A549 (cell line): ENCODE measurements at regions not wholly inside any gene's neighbourhood (a gene's known extent, or its start where the extent isn't known, plus 50 kb on each side); places are given as distances from the start of the nearest gene placed in this dataset.

Experiments used
- CBX8 ChIP-seq: fragments of 200-600 bp; sonication (generic); IDR thresholded peaks from 2 replicates; pipeline ENCODE4 v1.6.1; 2016
- CTCF ChIP-seq: fragments of >200 bp; sonication (Bioruptor Twin); formaldehyde crosslinking; IDR thresholded peaks from 3 replicates; pipeline ENCODE4 v1.5.1; 2016
- FOSL2 ChIP-seq, 2 experiments: fragments of 450-650 bp in 1 of 2; fragments of >200 bp in 1 of 2; sonication (Bioruptor Twin) in 1 of 2; formaldehyde crosslinking; IDR thresholded peaks; 2 replicates each; pipeline versions ENCODE4 v1.5.0 to v1.6.1; 2016 to 2020; ENCODE audit warnings: mild to moderate bottlenecking in 1 of 2, moderate library complexity in 1 of 2
- HES2 ChIP-seq: fragments of >200 bp; sonication (Bioruptor Twin); formaldehyde crosslinking; IDR thresholded peaks from 2 replicates; pipeline ENCODE4 v1.6.1; 2016
- JUNB ChIP-seq: fragments of >200 bp; sonication (Bioruptor Twin); formaldehyde crosslinking; IDR thresholded peaks from 2 replicates; pipeline ENCODE4 v1.6.1; 2016
- POLR2A ChIP-seq: IDR thresholded peaks from 2 replicates; pipeline ENCODE4 v1.6.1; 2012; ENCODE audit warnings: mild to moderate bottlenecking, low read length
- POLR2AphosphoS2 ChIP-seq: conservative IDR thresholded peaks from 2 replicates; pipeline ENCODE4 v1.6.1; 2012; ENCODE audit warnings: low read length, improper control_type of control experiment, inconsistent platforms

GRCh38 chr5:19240170-19240569, 747.8 kb downstream of the CDH18 start:
- TF ChIP-seq CTCF = no peak
- TF ChIP-seq CBX8 = no peak
- TF ChIP-seq POLR2A = no peak
- no peak for TF ChIP-seq POLR2AphosphoS2
- TF ChIP-seq HES2 = no peak
- TF ChIP-seq JUNB = no peak
- no peak for TF ChIP-seq FOSL2 (IDR thresholded peaks at IDR 0.05)
- TF ChIP-seq FOSL2 (CRISPR knock-in tag; IDR thresholded peaks at IDR 0.05) = no peak
